ENCODE measurements at regions not wholly inside any gene's neighbourhood (a gene's known extent, or its start where the extent isn't known, plus 50 kb on each side); places are given as distances from the start of the nearest gene placed in this dataset.

- no peaks in the 10 kb centered on the region for H3K36me3 ChIP-seq (ENCODE audit: control insufficient read depth in 2 of 4, insufficient read depth in 4 of 4, low read length in 3 of 4)
- no peaks in the 10 kb centered on the region; the same call in 1 of the 2 replicates for H3K23me2 ChIP-seq (ENCODE audit: low read depth, low read length)
- H3K4ac ChIP-seq (replicated peaks; ENCODE audit: insufficient read length, low read depth, low read length), result no peak overlapping the region
- H2BK15ac ChIP-seq (ENCODE audit: low read length), result no peak overlapping the region
- H3K4me2 ChIP-seq (ENCODE audit: insufficient read depth in 1 of 2, low read depth in 2 of 2, low read length in 2 of 2), result no peak overlapping the region
- H3K23ac ChIP-seq (ENCODE audit: insufficient read length), result no peak overlapping the region
- H3K27me3 ChIP-seq (replicated peaks in 1 of 4; ENCODE audit: control insufficient read depth in 3 of 4, extremely low read depth in 1 of 4, insufficient read depth in 3 of 4, low read length in 3 of 4), result no peaks in the 10 kb centered on the region
- H2AK5ac ChIP-seq (ENCODE audit: low read depth, low read length), result no peak overlapping the region
- POLR2A ChIA-PET (ENCODE audit: partially characterized antibody), result no interaction called here
- H4K91ac ChIP-seq (replicated peaks; ENCODE audit: insufficient read length, low read length), result no peak overlapping the region
- H3K79me2 ChIP-seq (ENCODE audit: control insufficient read depth in 1 of 2, insufficient read depth in 2 of 2, low read length in 2 of 2), result no peaks in the 10 kb centered on the region
- H4K5ac ChIP-seq (ENCODE audit: insufficient read length, low read depth, low read length), result no peak overlapping the region
- no peak overlapping the region for H3K14ac ChIP-seq (ENCODE audit: insufficient read length)
- H3K9ac ChIP-seq (replicated peaks in 1 of 4; ENCODE audit: extremely low read depth in 1 of 4, low read depth in 3 of 4, low read length in 3 of 4), result no peak overlapping the region
- peak overlapping the region; percentile 70; the same call in 1 of the 2 replicates for H2AFZ ChIP-seq (ENCODE audit: low read length)
- CTCF ChIA-PET (ENCODE audit: partially characterized antibody), result interaction anchor here (0.9 kb wide), 1 partner anchor 570 kb away, joined by 3 read pairs; no protein-coding TSS in a partner anchor
- H3K18ac ChIP-seq (ENCODE audit: extremely low read depth, low read length), result no peak overlapping the region
- DNase-seq (ENCODE audit: low read depth in 1 of 2, low spot score in 2 of 2) (no peak), FAIRE-seq (no peak)
- H3K27ac ChIP-seq (ENCODE audit: low read depth, low read length), result no peak overlapping the region
- H2BK12ac ChIP-seq (ENCODE audit: low read depth, low read length), result no peak overlapping the region
- H2BK5ac ChIP-seq (ENCODE audit: low read depth, low read length), result no peak overlapping the region
- no peak overlapping the region for H3K56ac ChIP-seq (replicated peaks; ENCODE audit: insufficient read length, low read depth, low read length)
- no peaks in the 10 kb centered on the region for H3K9me3 ChIP-seq (ENCODE audit: insufficient read depth in 2 of 2, low read depth in 1 of 2, low read length in 1 of 2)
- H3K4me1 ChIP-seq (replicated peaks in 1 of 4; ENCODE audit: control insufficient read depth in 3 of 4, insufficient read depth in 4 of 4, low read length in 3 of 4), result no peaks in the 10 kb centered on the region
- no peak overlapping the region for H2BK20ac ChIP-seq (ENCODE audit: low read length)
- no peak overlapping the region for H2BK120ac ChIP-seq (replicated peaks; ENCODE audit: low read depth, low read length)
- peak overlapping the region; percentile 45 for H4K8ac ChIP-seq (ENCODE audit: extremely low read depth, insufficient read depth, low read length)
- H4K20me1 ChIP-seq (replicated peaks in 1 of 2; ENCODE audit: control insufficient read depth in 1 of 2, insufficient read depth in 2 of 2, low read length in 2 of 2), result no peaks in the 10 kb centered on the region
- no peak overlapping the region for H3K4me3 ChIP-seq (ENCODE audit: extremely low read depth in 1 of 4, insufficient read depth in 2 of 4, low read depth in 3 of 4, low read length in 4 of 4)
- TF ChIP-seq MAX (IDR thresholded peaks at IDR 0.05), result no peak
- TF ChIP-seq TBP (IDR thresholded peaks at IDR 0.05; ENCODE audit: low read depth, low read length), result no peak
- TF ChIP-seq RAD21 (IDR thresholded peaks at IDR 0.05 in 1 of 2, conservative IDR thresholded peaks at IDR 0.05 in 1 of 2; ENCODE audit: low read depth in 2 of 2, low read length in 2 of 2), result no peak
- TF ChIP-seq CTBP2 (IDR thresholded peaks at IDR 0.05; ENCODE audit: borderline replicate concordance, insufficient read depth, insufficient read length, low read length), result no peak
- no peak for TF ChIP-seq TEAD4 (IDR thresholded peaks at IDR 0.05; ENCODE audit: low read depth, low read length)
- TF ChIP-seq USF2 (IDR thresholded peaks at IDR 0.05; ENCODE audit: low read length), result no peak
- TF ChIP-seq RBBP5 (IDR thresholded peaks at IDR 0.05; ENCODE audit: borderline replicate concordance, low read depth, low read length), result no peak
- no peak for TF ChIP-seq ASH2L (IDR thresholded peaks at IDR 0.05; ENCODE audit: low read length)
- 94% methylated on average over 13 of the region's 13 CpGs; no CpG with 5 or more reads in 1 of the 2 experiments for WGBS, 2 experiments (ENCODE audit: extremely low coverage in 1 of 2, insufficient coverage in 1 of 2, insufficient read length in 1 of 2, insufficient replicate concordance in 2 of 2, low coverage in 1 of 2, low lambda C conversion rate in 2 of 2, missing lambda C conversion rate in 1 of 2)
- H3K79me1 ChIP-seq (ENCODE audit: low read depth, low read length), result no peaks in the 10 kb centered on the region
Observed at GRCh38 chr2:192413812-192414681, 219.3 kb upstream of the TMEFF2 start.
